MCF 10A (cell line): ENCODE measurements at regions not wholly inside any gene's neighbourhood (a gene's known extent, or its start where the extent isn't known, plus 50 kb on each side); places are given as distances from the start of the nearest gene placed in this dataset.

Experiments
- BruUV-seq: library from RNA; stranded (reverse); fragments of 400-500 nt; replicated peaks from 2 replicates; lab custom pipeline; 2021; lab: Mats Ljungman, UMichigan
- CTCF ChIA-PET: fragments of 300-600 bp; sonication (Branson Sonifier 250); formaldehyde crosslinking; extraction: SDS; loops from one replicate; lab custom pipeline; 2021; ENCODE audit warnings: antibody characterized with exemption, inconsistent platforms; lab: Yijun Ruan, JAX
- POLR2A ChIA-PET: fragments of 300-600, 350-650 bp; sonication (Branson Sonifier 250); formaldehyde crosslinking; extraction: SDS; loops from one replicate; lab custom pipeline; 2020; ENCODE audit warnings: antibody characterized with exemption, inconsistent platforms; lab: Yijun Ruan, JAX
- DNase-seq: peaks from one replicate; pipeline ENCODE4 v3.0.0-alpha.2; 2018; ENCODE audit not compliant: unreplicated experiment
- H3K27ac Mint-ChIP-seq: one replicate; pipeline ENCODE4 v1.8.0; 2022; ENCODE audit warnings: mild to moderate bottlenecking, low read depth, mixed read lengths; ENCODE audit not compliant: unreplicated experiment
- H3K27me3 Mint-ChIP-seq: one replicate; pipeline ENCODE4 v1.8.0; 2022; ENCODE audit warnings: mixed read lengths; ENCODE audit not compliant: insufficient read depth, unreplicated experiment
- H3K36me3 Mint-ChIP-seq: one replicate; pipeline ENCODE4 v1.8.0; 2022; ENCODE audit warnings: mild to moderate bottlenecking, moderate library complexity, mixed read lengths; ENCODE audit not compliant: insufficient read depth, unreplicated experiment
- H3K4me1 Mint-ChIP-seq: one replicate; pipeline ENCODE4 v1.8.0; 2022; ENCODE audit warnings: mixed read lengths; ENCODE audit not compliant: insufficient read depth, unreplicated experiment
- H3K4me3 Mint-ChIP-seq: one replicate; pipeline ENCODE4 v1.8.0; 2022; ENCODE audit warnings: mild to moderate bottlenecking, moderate library complexity, mixed read lengths; ENCODE audit not compliant: unreplicated experiment
- H3K9me3 Mint-ChIP-seq: one replicate; pipeline ENCODE4 v1.8.0; 2022; ENCODE audit warnings: mixed read lengths; ENCODE audit not compliant: unreplicated experiment
- intact Hi-C: fragments of 100-400 bp; cut with micrococcal nuclease; formaldehyde crosslinking; loops from 2 replicates; pipeline ENCODE4 v1.14.1; 2022
- TF ChIP-seq, protein P1 (sequence below): fragments of 200-600 bp; IDR thresholded peaks from one replicate; pipeline ENCODE4 v1.8.0; 2022; ENCODE audit warnings: antibody characterized with exemption, mild to moderate bottlenecking; ENCODE audit not compliant: unreplicated experiment

DNA sequence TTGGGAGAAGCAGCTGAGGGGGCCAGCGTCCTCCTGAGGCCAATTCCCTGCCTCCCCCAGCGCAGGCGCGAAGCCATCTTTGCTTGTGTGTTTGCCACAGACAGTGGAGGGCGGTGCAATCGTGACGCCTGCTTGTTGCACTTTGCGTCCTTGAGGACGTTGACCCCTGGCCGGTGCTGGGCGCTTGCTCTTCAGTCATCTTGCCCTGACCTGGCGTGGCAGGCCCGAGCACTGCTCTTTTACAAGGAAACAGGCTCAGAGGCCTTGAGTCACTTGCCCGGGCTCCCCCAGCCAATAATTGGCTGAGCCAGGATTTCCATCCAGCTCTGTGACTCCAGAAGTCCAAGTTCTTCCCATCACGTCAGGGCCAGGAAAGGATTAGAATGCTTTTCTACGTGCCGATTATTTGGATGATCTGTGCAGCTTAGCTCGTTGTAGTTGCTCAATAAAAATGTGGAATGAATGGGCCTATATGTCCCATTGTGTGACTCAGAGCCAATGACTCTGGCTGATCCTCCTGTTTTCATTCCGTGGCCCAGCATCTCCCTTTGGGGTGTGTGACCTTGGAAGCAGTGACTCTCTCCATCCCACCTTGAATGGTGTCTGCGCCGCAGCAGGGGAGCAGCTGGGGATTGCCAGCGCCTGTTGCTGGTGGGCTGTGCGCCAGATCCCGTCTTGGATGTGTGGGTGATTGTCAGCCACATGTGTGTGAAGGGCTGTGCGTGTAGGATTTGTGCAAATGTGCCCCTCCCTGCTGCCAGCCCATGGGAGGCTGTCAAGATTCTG, 214.1 kb downstream of the SEC14L1 start:
- peak; percentile 90 for DNase-seq
- Mint-ChIP-seq H3K27ac (peak overlapping the region; percentile 49), H3K4me1 (peaks cover 31% of the 10 kb centered on the region), H3K4me3 (no peak overlapping the region), H3K27me3 (no peaks in the 10 kb centered on the region), H3K36me3 (peaks cover 36% of the 10 kb centered on the region), H3K9me3 (no peaks in the 10 kb centered on the region)
- ChIA-PET CTCF (interaction anchor here (0.6 to 1.7 kb wide), 3 partner anchors 14 to 32 kb away, joined by 3 to 5 read pairs (median 4); no protein-coding TSS in a partner anchor), POLR2A (interaction anchor here (0.6 to 1.9 kb wide), 11 partner anchors 9 to 117 kb away, joined by 3 to 6 read pairs (median 3); no protein-coding TSS in a partner anchor)
- BruUV-seq: no TSS peak
- TF ChIP-seq, protein P1, sequence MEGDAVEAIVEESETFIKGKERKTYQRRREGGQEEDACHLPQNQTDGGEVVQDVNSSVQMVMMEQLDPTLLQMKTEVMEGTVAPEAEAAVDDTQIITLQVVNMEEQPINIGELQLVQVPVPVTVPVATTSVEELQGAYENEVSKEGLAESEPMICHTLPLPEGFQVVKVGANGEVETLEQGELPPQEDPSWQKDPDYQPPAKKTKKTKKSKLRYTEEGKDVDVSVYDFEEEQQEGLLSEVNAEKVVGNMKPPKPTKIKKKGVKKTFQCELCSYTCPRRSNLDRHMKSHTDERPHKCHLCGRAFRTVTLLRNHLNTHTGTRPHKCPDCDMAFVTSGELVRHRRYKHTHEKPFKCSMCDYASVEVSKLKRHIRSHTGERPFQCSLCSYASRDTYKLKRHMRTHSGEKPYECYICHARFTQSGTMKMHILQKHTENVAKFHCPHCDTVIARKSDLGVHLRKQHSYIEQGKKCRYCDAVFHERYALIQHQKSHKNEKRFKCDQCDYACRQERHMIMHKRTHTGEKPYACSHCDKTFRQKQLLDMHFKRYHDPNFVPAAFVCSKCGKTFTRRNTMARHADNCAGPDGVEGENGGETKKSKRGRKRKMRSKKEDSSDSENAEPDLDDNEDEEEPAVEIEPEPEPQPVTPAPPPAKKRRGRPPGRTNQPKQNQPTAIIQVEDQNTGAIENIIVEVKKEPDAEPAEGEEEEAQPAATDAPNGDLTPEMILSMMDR: no peak
- intact Hi-C loops: no loop called here

DNA sequence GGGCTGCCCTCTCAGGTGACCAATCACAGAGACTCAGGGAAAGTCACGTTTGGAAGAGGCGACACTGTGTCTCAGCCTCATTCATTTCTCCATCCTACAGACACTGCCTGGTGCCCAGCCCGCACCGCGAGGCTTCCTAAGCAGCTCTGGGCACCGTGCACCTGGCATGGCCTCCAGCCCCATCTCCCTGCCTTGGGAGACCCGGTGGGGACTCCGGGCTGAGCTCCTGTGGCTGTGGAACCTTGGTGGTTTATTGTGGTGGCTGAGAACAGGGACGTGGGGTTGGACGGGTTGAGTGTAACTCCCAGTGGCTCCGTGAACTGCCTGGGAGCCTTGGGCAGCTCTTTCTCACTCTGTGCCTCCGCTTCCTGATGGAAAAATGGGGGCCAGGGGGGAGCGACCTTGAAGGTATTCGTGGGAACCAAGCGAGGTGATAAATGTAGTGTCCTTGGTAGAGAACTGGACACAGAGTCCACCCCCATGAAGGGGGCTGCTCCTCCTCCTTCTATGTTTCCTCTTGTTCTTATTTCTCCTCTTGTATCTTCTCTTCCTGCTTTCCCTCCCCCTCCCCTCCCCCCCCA, 215.4 kb downstream of the SEC14L1 start:
- ChIA-PET POLR2A (interaction anchor here (0.6 kb wide), 2 partner anchors 22 to 112 kb away, joined by 3 read pairs; no protein-coding TSS in a partner anchor), CTCF (interaction anchor here (0.6 to 1.0 kb wide), 3 partner anchors 9 to 120 kb away, joined by 3 to 5 read pairs (median 4); no protein-coding TSS in a partner anchor)
- no peak overlapping the region for H3K27ac Mint-ChIP-seq
- no TSS peak for BruUV-seq
- peaks cover 32% of the 10 kb centered on the region for H3K36me3 Mint-ChIP-seq
- no peaks in the 10 kb centered on the region for H3K9me3 Mint-ChIP-seq
- peak; percentile 52 for DNase-seq
- peaks cover 31% of the 10 kb centered on the region for H3K4me1 Mint-ChIP-seq
- H3K27me3 Mint-ChIP-seq: no peaks in the 10 kb centered on the region
- intact Hi-C loops: no loop called here
- H3K4me3 Mint-ChIP-seq: no peak overlapping the region
- TF ChIP-seq, protein P1: no peak

DNA sequence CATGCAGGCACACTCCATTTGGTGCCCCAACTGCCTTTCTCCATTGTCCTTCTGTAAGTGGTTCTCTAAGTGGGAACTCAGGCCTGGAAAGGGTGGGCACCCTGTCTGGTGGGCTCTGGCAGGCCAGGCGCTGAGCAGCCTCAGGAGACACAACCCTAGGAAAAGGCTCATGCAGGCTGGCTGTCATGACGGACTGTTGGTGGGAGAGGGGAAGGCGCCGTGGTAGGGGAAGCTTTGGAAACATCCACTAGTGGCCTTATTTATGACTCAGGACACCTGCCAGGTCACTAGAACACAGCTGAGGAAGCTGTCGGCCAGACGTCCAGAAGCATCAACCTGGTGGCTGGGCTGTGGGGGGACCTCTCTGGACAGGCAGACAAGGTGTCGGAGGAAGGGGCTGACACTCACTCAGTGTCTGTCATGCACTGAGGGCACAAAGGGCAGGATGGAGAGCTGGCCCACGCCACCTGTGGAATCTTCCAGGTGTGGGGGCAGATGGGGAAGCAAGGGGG, 216.0 kb downstream of the SEC14L1 start:
- Mint-ChIP-seq H3K4me1 (peaks cover 31% of the 10 kb centered on the region), H3K27ac (no peak overlapping the region), H3K9me3 (no peaks in the 10 kb centered on the region), H3K36me3 (peaks cover 35% of the 10 kb centered on the region), H3K27me3 (no peaks in the 10 kb centered on the region), H3K4me3 (no peak overlapping the region)
- TF ChIP-seq, protein P1: no peak
- POLR2A ChIA-PET: interaction anchor here (1.1 kb wide), 2 partner anchors 53 to 72 kb away, joined by 3 read pairs; no protein-coding TSS in a partner anchor
- CTCF ChIA-PET: interaction anchor here (0.5 to 1.0 kb wide), 3 partner anchors 25 to 894 kb away, joined by 3 to 5 read pairs (median 3); no protein-coding TSS in a partner anchor
- DNase-seq: no peak
- intact Hi-C loops: no loop called here
- BruUV-seq: no TSS peak

DNA sequence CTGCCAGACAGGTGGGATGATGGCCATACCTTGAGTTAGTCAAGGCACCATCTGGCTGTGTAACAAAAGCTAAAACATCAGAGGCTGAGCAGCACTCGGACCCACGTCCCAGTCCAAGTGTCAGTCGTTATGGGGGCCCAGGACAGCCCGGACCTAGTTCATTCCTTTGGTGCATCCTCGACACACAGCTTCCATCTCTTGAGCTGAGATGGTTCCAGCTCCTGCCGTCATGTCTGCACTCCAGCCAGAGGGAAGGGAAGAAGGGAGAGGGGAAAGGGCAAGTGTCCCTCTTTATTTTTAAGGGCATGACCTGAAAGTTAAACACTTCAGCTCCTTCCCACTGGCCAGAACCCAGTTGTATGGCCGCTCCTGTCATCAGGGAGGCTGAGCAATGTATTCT, 218.0 kb downstream of the SEC14L1 start:
- no peak for DNase-seq
- Mint-ChIP-seq H3K9me3 (no peaks in the 10 kb centered on the region), H3K27me3 (no peaks in the 10 kb centered on the region), H3K4me1 (peaks cover 35% of the 10 kb centered on the region), H3K36me3 (peaks cover 40% of the 10 kb centered on the region), H3K4me3 (no peak overlapping the region), H3K27ac (no peak overlapping the region)
- CTCF ChIA-PET: interaction anchor here (0.7 to 1.2 kb wide), 2 partner anchors 28 to 68 kb away, joined by 3 read pairs; no protein-coding TSS in a partner anchor
- intact Hi-C loops: no loop called here
- TF ChIP-seq, protein P1: no peak
- POLR2A ChIA-PET: interaction anchor here (0.5 to 1.3 kb wide), 2 partner anchors 10 to 16 kb away, joined by 3 read pairs; no protein-coding TSS in a partner anchor
- no TSS peak for BruUV-seq
